ENCODE measurements at regions not wholly inside any gene's neighbourhood (a gene's known extent, or its start where the extent isn't known, plus 50 kb on each side); places are given as distances from the start of the nearest gene placed in this dataset.

DNA sequence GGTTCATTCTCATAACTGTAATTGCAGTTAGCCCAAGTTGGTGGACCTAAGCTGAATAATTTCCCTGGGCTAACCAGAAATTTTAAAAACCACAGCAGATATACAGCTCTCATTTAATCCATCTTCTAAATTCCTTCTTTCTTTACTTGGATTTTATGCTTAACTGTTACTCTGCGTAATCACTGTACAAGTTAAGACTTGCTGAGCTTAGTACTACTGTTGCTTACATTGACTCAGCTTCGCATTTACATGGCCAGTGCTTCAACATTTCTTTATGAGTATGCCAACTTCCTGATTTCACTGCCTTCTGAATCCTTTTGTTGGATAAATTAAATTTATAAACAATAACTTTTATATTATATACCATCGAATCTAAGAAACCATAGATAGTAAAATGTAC is 147.4 kb downstream of the SLC38A4 start:
- Histone ChIP-seq H3K36me3 (no peaks in the 10 kb centered on the region), H3K4me3 (no peak overlapping the region), H3K27ac (no peak overlapping the region), H3K4me1 (no peaks in the 10 kb centered on the region), H3K9me3 (no peaks in the 10 kb centered on the region), H3K27me3 (no peaks in the 10 kb centered on the region)
- peak in 1 of 4 donors; percentile 17 for ATAC-seq
- intact Hi-C loops (cut with DNase I), result loop anchor here in 1 of 2 donors (5.0 kb wide), 1 partner anchor 254 kb away; no protein-coding TSS in a partner anchor
- no peak for DNase-seq
- TF ChIP-seq, protein P1, sequence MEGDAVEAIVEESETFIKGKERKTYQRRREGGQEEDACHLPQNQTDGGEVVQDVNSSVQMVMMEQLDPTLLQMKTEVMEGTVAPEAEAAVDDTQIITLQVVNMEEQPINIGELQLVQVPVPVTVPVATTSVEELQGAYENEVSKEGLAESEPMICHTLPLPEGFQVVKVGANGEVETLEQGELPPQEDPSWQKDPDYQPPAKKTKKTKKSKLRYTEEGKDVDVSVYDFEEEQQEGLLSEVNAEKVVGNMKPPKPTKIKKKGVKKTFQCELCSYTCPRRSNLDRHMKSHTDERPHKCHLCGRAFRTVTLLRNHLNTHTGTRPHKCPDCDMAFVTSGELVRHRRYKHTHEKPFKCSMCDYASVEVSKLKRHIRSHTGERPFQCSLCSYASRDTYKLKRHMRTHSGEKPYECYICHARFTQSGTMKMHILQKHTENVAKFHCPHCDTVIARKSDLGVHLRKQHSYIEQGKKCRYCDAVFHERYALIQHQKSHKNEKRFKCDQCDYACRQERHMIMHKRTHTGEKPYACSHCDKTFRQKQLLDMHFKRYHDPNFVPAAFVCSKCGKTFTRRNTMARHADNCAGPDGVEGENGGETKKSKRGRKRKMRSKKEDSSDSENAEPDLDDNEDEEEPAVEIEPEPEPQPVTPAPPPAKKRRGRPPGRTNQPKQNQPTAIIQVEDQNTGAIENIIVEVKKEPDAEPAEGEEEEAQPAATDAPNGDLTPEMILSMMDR (IDR thresholded peaks at IDR 0.05), result no peak
- TF ChIP-seq POLR2A (IDR thresholded peaks at IDR 0.05), result no peak
- 81% methylated on average over 3 of the region's 3 CpGs for WGBS (ENCODE audit: insufficient coverage, low coverage, low lambda C conversion rate, missing lambda C conversion rate)

DNA sequence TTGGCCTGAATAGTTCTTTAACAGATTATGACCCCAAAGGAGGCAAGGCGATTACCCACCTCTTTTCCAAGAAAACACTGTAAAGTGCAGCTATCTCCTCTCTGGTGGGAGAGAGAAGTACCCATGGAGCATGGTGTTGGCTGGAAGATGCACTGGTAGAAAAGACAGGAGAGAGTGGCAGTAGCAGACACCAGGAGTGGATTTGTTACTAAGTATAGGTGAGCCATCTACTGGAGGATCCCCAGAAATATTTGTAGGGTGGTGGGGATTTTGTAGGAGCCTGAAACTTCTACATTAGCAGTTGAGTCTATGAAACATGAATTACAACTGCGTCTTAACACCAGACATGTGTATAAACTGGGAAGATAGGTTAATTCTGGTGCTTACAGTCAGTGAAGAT is 148.0 kb downstream of the SLC38A4 start:
- 90% methylated on average over 2 of the region's 2 CpGs for WGBS (ENCODE audit: insufficient coverage, low coverage, low lambda C conversion rate, missing lambda C conversion rate)
- Histone ChIP-seq H3K27ac (no peak overlapping the region), H3K4me3 (no peak overlapping the region), H3K9me3 (no peaks in the 10 kb centered on the region), H3K36me3 (no peaks in the 10 kb centered on the region), H3K4me1 (no peaks in the 10 kb centered on the region), H3K27me3 (no peaks in the 10 kb centered on the region)
- ATAC-seq, result peak in 2 of 4 donors; percentile 36 to 51
- intact Hi-C loops (cut with DNase I), result loop anchor here in 1 of 2 donors (5.0 kb wide), 1 partner anchor 255 kb away; no protein-coding TSS in a partner anchor
- no peak for TF ChIP-seq POLR2A (IDR thresholded peaks at IDR 0.05)
- TF ChIP-seq, protein P1 (IDR thresholded peaks at IDR 0.05), result peak in 2 of 4 donors; percentile 10 to 12
- no peak for DNase-seq

DNA sequence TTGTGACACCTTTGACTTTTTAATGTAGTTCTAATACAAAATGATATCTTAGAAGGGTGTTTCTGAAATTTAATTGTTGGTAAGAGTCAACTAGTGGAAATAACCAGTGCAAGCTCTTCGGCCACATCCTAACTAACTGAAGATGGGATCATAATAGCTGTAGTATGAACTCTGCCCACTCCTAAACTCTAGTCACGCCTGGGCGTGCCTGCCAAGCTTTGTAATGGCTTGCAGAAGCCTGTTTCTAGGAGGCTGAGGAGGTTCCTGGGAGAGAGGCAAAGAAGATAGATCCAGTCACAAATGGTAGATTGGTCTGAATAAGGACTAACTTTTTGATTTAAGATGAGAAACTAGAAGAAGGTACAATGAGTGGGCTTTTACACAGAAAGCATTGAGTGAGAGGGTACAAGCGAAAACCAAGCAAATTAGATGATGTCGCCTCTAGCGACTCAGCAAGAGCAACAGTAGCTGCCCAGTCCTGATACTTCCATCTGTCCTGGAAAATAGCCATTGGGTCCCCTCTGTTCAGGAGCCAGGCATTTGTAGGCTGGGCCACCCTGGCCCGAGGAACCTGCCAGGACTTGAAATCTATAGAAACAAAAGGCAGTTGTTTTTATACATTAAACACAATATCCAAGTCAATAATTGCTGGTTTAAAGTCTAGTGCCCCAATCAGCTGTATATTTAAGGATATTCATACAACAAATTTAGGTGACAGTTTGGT is 148.8 kb downstream of the SLC38A4 start:
- WGBS (ENCODE audit: insufficient coverage, low coverage, low lambda C conversion rate, missing lambda C conversion rate), result 89% methylated on average over 7 of the region's 7 CpGs
- no peak for ATAC-seq
- no peak overlapping the region for H3K27ac ChIP-seq
- DNase-seq, result no peak
- H3K36me3 ChIP-seq, result no peaks in the 10 kb centered on the region
- TF ChIP-seq, protein P1 (IDR thresholded peaks at IDR 0.05), result no peak
- no peak for TF ChIP-seq POLR2A (IDR thresholded peaks at IDR 0.05)
- intact Hi-C loops (cut with DNase I), result loop anchor here in 1 of 2 donors (5.0 kb wide), 1 partner anchor 255 kb away; no protein-coding TSS in a partner anchor
- no peaks in the 10 kb centered on the region for H3K9me3 ChIP-seq
- H3K4me3 ChIP-seq, result no peak overlapping the region
- H3K4me1 ChIP-seq, result no peaks in the 10 kb centered on the region
- no peaks in the 10 kb centered on the region for H3K27me3 ChIP-seq

DNA sequence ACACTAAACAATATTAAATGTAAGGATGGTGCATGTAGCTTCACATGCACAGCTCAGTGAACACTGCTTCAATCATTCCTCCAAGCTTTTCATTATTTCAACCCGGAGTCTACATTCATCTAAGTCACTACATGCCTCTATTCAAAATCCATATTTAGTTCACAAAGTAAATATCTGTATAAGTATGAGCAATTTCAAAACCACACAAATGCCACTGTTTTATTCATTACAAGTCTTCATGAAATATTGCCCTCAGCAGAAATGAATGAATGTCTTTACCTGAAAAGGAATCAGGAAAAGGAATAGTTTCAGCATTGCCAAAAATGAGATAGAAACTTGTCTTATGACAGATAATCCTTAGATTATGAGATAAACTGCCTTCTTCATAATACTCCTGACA is 149.4 kb downstream of the SLC38A4 start:
- WGBS (ENCODE audit: insufficient coverage, low coverage, low lambda C conversion rate, missing lambda C conversion rate), result 63% methylated on average over 1 of the region's 1 CpG
- DNase-seq, result no peak
- intact Hi-C loops (cut with DNase I), result loop anchor here in 1 of 2 donors (5.0 kb wide), 1 partner anchor 256 kb away; no protein-coding TSS in a partner anchor
- H3K27ac ChIP-seq, result no peak overlapping the region
- H3K4me1 ChIP-seq, result no peaks in the 10 kb centered on the region
- no peak for ATAC-seq
- TF ChIP-seq, protein P1 (IDR thresholded peaks at IDR 0.05), result no peak
- TF ChIP-seq POLR2A (IDR thresholded peaks at IDR 0.05), result no peak
- no peaks in the 10 kb centered on the region for H3K36me3 ChIP-seq
- no peaks in the 10 kb centered on the region for H3K27me3 ChIP-seq
- no peaks in the 10 kb centered on the region for H3K9me3 ChIP-seq
- no peak overlapping the region for H3K4me3 ChIP-seq

Measured in right lobe of liver (tissue), 6 donors.